ENCODE measurements at regions not wholly inside any gene's neighbourhood (a gene's known extent, or its start where the extent isn't known, plus 50 kb on each side); places are given as distances from the start of the nearest gene placed in this dataset.
"Not testable (repeated sequence)": the region's sequence is repeated elsewhere in the genome, so short reads cannot be mapped to it uniquely, and the experiment has no call there.

- DNase-seq (ENCODE audit: low spot score), result no peak
- TF ChIP-seq CTCF (IDR thresholded peaks at IDR 0.05; ENCODE audit: extremely low read depth, missing control alignments), result no peak
Observed at GRCh38 chr1:229006121-229006870, 264.6 kb upstream of the RAB4A start.

- DNase-seq (ENCODE audit: low spot score), result no peak
- TF ChIP-seq CTCF (IDR thresholded peaks at IDR 0.05; ENCODE audit: extremely low read depth, missing control alignments), result no peak
Observed at GRCh38 chr1:229007167-229007566, 263.7 kb upstream of the RAB4A start.

- TF ChIP-seq CTCF (IDR thresholded peaks at IDR 0.05; ENCODE audit: extremely low read depth, missing control alignments), result no peak
Observed at GRCh38 chr1:229007701-229008100, 263.2 kb upstream of the RAB4A start.

GRCh38 chr1:229008347-229008746, 262.6 kb upstream of the RAB4A start:
- not testable (repeated sequence) for DNase-seq (ENCODE audit: low spot score)

More at GRCh38 chr1:229007701-229008100, 263.2 kb upstream of the RAB4A start:
- no peak for DNase-seq (ENCODE audit: low spot score)

- TF ChIP-seq CTCF (IDR thresholded peaks at IDR 0.05; ENCODE audit: extremely low read depth, missing control alignments), result no peak
- no peak for DNase-seq (ENCODE audit: low spot score)
Observed at GRCh38 chr1:229011022-229011421, 259.9 kb upstream of the RAB4A start.

- no peak for TF ChIP-seq CTCF (IDR thresholded peaks at IDR 0.05; ENCODE audit: extremely low read depth, missing control alignments)
- DNase-seq (ENCODE audit: low spot score), result no peak
Observed at GRCh38 chr1:229012823-229013222, 258.1 kb upstream of the RAB4A start.

GRCh38 chr1:229013981-229014380, 256.9 kb upstream of the RAB4A start:
- TF ChIP-seq CTCF (IDR thresholded peaks at IDR 0.05; ENCODE audit: extremely low read depth, missing control alignments), result no peak
- DNase-seq (ENCODE audit: low spot score), result no peak

- TF ChIP-seq CTCF (IDR thresholded peaks at IDR 0.05; ENCODE audit: extremely low read depth, missing control alignments), result no peak
- DNase-seq (ENCODE audit: low spot score), result no peak
Observed at GRCh38 chr1:229015806-229016205, 255.1 kb upstream of the RAB4A start.

Data from GM20000 (cell line).